ENCODE measurements at regions not wholly inside any gene's neighbourhood (a gene's known extent, or its start where the extent isn't known, plus 50 kb on each side); places are given as distances from the start of the nearest gene placed in this dataset.

GRCh38 chr21:20373031-20373430 lies 625.2 kb upstream of the NCAM2 start:
- H3K9me2 ChIP-seq (ENCODE audit: insufficient read depth), result no peaks in the 10 kb centered on the region
- DNase-seq, result no peak
- no peaks in the 10 kb centered on the region for H3F3A ChIP-seq (ENCODE audit: insufficient read depth)
- TF ChIP-seq EZH2 (IDR thresholded peaks at IDR 0.05; ENCODE audit: insufficient read depth, poor library complexity, severe bottlenecking) (no peak), EZH2phosphoT487 (IDR thresholded peaks at IDR 0.05; ENCODE audit: insufficient read depth, low read depth) (no peak)
- no peaks in the 10 kb centered on the region for H3K36me3 ChIP-seq (ENCODE audit: low read depth)
- H4K20me1 ChIP-seq (ENCODE audit: insufficient read depth), result no peaks in the 10 kb centered on the region
- no peak overlapping the region for H3K4me3 ChIP-seq
- no peaks in the 10 kb centered on the region for H3K27me3 ChIP-seq (replicated peaks; ENCODE audit: insufficient read depth)
- no peak overlapping the region for H3K4me2 ChIP-seq (ENCODE audit: unreplicated experiment)
- no peak overlapping the region for H3K27ac ChIP-seq
- peaks cover 8% of the 10 kb centered on the region for H3K9me3 ChIP-seq (ENCODE audit: low read depth)
- 13 to 14% methylated on average over 4 of the region's 4 CpGs for WGBS, 2 experiments (ENCODE audit: low coverage in 1 of 2, low lambda C conversion rate in 2 of 2, missing lambda C conversion rate in 2 of 2)
- no peaks in the 10 kb centered on the region for H3K79me2 ChIP-seq (ENCODE audit: insufficient read depth)
- H3K9ac ChIP-seq, result no peak overlapping the region
- in situ Hi-C loops (cut with MboI), result no loop called here
- no peak overlapping the region for H2AFZ ChIP-seq
- H3K4me1 ChIP-seq (ENCODE audit: insufficient read depth), result no peaks in the 10 kb centered on the region

DNA sequence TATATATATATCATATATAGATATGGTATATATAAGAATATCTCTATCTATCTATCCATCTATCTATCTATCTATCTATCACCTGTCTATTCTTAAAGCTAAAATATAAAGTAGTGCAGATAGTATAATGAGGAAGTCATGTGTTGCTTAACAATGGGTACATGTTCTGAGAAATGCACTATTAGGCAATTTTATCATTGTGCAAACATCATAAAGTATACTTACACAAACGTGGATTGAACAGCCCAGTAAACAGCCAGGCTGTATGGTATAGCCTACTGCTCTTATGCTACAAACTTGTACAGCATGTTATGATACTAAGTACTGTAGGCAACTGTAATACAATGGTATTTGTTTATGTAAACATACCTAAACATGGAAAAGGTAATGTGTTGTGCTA lies 621.0 kb upstream of the NCAM2 start:
- Histone ChIP-seq H4K20me1 (ENCODE audit: insufficient read depth) (no peaks in the 10 kb centered on the region), H3K79me2 (ENCODE audit: insufficient read depth) (no peaks in the 10 kb centered on the region)

DNA sequence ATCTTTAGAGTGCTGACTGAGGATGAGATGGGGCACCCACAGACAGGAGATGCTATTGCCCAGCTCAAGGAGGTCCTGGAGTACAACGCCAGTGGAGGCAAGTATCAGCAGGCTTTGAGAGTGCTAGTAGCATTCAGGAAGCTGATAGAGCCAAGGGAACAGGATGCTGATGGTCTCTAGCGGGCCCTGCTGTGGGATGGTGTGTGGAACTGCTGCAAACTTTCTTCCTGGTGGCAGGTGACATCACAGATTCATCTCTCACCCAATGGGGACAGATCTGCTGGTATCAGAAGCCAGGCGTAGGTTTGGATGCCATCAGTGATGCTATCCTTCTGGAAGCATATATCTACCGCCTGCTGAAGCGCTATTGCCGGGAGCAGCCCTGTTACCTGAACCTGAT lies 609.8 kb upstream of the NCAM2 start:
- Histone ChIP-seq H3K4me3 (no peak overlapping the region), H3K4me1 (ENCODE audit: insufficient read depth) (no peaks in the 10 kb centered on the region), H3K27ac (no peak overlapping the region), H3K27me3 (replicated peaks; ENCODE audit: insufficient read depth) (no peaks in the 10 kb centered on the region), H3K79me2 (ENCODE audit: insufficient read depth) (no peaks in the 10 kb centered on the region), H4K20me1 (ENCODE audit: insufficient read depth) (no peaks in the 10 kb centered on the region), H3K9me3 (ENCODE audit: low read depth) (peaks cover 2% of the 10 kb centered on the region), H3K9me2 (ENCODE audit: insufficient read depth) (no peaks in the 10 kb centered on the region), H3K4me2 (ENCODE audit: unreplicated experiment) (no peak overlapping the region), H2AFZ (no peak overlapping the region), H3K36me3 (ENCODE audit: low read depth) (no peaks in the 10 kb centered on the region), H3K9ac (no peak overlapping the region), H3F3A (ENCODE audit: insufficient read depth) (no peaks in the 10 kb centered on the region)
- in situ Hi-C loops (cut with MboI), result no loop called here
- no peak for DNase-seq
- TF ChIP-seq EZH2phosphoT487 (IDR thresholded peaks at IDR 0.05; ENCODE audit: insufficient read depth, low read depth) (no peak), EZH2 (IDR thresholded peaks at IDR 0.05; ENCODE audit: insufficient read depth, poor library complexity, severe bottlenecking) (no peak)
- WGBS, 2 experiments (ENCODE audit: low coverage in 1 of 2, low lambda C conversion rate in 2 of 2, missing lambda C conversion rate in 2 of 2), result 9 to 12% methylated on average over 6 of the region's 6 CpGs

More for the DNA sequence above, 621.0 kb upstream of the NCAM2 start:
- Histone ChIP-seq H3K9me2 (ENCODE audit: insufficient read depth) (no peaks in the 10 kb centered on the region), H2AFZ (no peak overlapping the region), H3F3A (ENCODE audit: insufficient read depth) (no peaks in the 10 kb centered on the region), H3K4me1 (ENCODE audit: insufficient read depth) (no peaks in the 10 kb centered on the region), H3K4me2 (ENCODE audit: unreplicated experiment) (no peak overlapping the region), H3K27me3 (replicated peaks; ENCODE audit: insufficient read depth) (no peaks in the 10 kb centered on the region), H3K9ac (no peak overlapping the region), H3K9me3 (ENCODE audit: low read depth) (peaks cover 8% of the 10 kb centered on the region), H3K36me3 (ENCODE audit: low read depth) (no peaks in the 10 kb centered on the region), H3K27ac (no peak overlapping the region), H3K4me3 (no peak overlapping the region)
- no peak for DNase-seq
- 0 to 7% methylated on average over 1 of the region's 1 CpG for WGBS, 2 experiments (ENCODE audit: low coverage in 1 of 2, low lambda C conversion rate in 2 of 2, missing lambda C conversion rate in 2 of 2)
- in situ Hi-C loops (cut with MboI), result no loop called here
- TF ChIP-seq EZH2 (IDR thresholded peaks at IDR 0.05; ENCODE audit: insufficient read depth, poor library complexity, severe bottlenecking), result no peak
- TF ChIP-seq EZH2phosphoT487 (IDR thresholded peaks at IDR 0.05; ENCODE audit: insufficient read depth, low read depth), result no peak

DNA sequence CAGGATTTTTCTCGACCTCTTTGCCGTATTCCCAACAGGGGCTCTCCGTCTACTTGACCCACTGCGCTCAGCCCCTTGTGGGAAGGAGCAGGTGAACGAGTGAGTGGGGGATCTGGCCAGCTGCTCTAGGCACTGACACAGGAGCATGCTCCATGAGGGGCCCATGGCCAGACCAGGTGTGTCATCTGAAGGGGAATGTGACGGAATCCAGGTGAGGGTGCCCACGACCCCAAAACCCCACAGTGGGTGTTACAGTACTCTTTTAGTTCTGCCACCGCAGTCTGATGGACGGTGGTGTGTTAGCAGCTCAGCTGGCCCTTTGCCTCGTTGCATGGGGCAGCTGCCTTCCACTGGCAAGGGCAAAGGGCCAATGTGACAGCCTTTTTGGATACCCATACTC lies 601.4 kb upstream of the NCAM2 start:
- DNase-seq, result no peak
- H3K4me2 ChIP-seq (ENCODE audit: unreplicated experiment), result no peak overlapping the region
- H3K9me2 ChIP-seq (ENCODE audit: insufficient read depth), result no peaks in the 10 kb centered on the region; the same call in 1 of the 2 replicates
- no peaks in the 10 kb centered on the region for H3K9me3 ChIP-seq (ENCODE audit: low read depth)
- no peaks in the 10 kb centered on the region for H3F3A ChIP-seq (ENCODE audit: insufficient read depth)
- 34 to 37% methylated on average over 10 of the region's 10 CpGs for WGBS, 2 experiments (ENCODE audit: low coverage in 1 of 2, low lambda C conversion rate in 2 of 2, missing lambda C conversion rate in 2 of 2)
- no peaks in the 10 kb centered on the region for H3K36me3 ChIP-seq (ENCODE audit: low read depth)
- H3K27me3 ChIP-seq (replicated peaks; ENCODE audit: insufficient read depth), result no peaks in the 10 kb centered on the region
- no peak overlapping the region for H3K27ac ChIP-seq
- in situ Hi-C loops (cut with MboI), result no loop called here
- no peaks in the 10 kb centered on the region for H3K79me2 ChIP-seq (ENCODE audit: insufficient read depth)
- no peaks in the 10 kb centered on the region for H4K20me1 ChIP-seq (ENCODE audit: insufficient read depth)
- no peak overlapping the region for H2AFZ ChIP-seq
- H3K4me1 ChIP-seq (ENCODE audit: insufficient read depth), result no peaks in the 10 kb centered on the region
- H3K4me3 ChIP-seq, result no peak overlapping the region
- no peak overlapping the region for H3K9ac ChIP-seq
- TF ChIP-seq EZH2phosphoT487 (IDR thresholded peaks at IDR 0.05; ENCODE audit: insufficient read depth, low read depth), result no peak
- no peak for TF ChIP-seq EZH2 (IDR thresholded peaks at IDR 0.05; ENCODE audit: insufficient read depth, poor library complexity, severe bottlenecking)

DNA sequence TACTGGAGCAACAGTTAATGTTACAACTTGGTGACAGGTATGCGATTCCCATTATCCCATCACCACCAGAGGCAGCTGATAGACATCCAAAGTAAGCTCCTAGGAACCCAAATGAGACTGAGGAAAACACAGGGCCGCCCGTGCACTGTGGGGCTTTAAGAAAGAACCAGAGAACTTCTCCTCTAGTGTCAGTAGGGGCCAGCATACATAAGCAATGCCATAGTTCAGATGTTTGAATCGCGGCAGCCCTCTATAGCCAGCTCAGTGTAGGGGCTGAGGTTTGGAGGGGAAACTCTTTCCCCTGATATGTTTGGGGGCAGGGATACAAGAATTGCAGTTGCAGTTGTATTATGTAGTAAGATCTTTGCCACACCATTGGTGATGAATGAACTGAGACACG lies 593.3 kb upstream of the NCAM2 start:
- no peak overlapping the region for H3K27ac ChIP-seq
- WGBS, 2 experiments (ENCODE audit: low coverage in 1 of 2, low lambda C conversion rate in 2 of 2, missing lambda C conversion rate in 2 of 2), result 15 to 19% methylated on average over 6 of the region's 6 CpGs

More for the DNA sequence above, 593.3 kb upstream of the NCAM2 start:
- Histone ChIP-seq H3K9me2 (ENCODE audit: insufficient read depth) (no peaks in the 10 kb centered on the region), H3K4me1 (ENCODE audit: insufficient read depth) (no peaks in the 10 kb centered on the region), H2AFZ (no peak overlapping the region), H3K36me3 (ENCODE audit: low read depth) (no peaks in the 10 kb centered on the region), H3K27me3 (replicated peaks; ENCODE audit: insufficient read depth) (no peaks in the 10 kb centered on the region), H3F3A (ENCODE audit: insufficient read depth) (no peaks in the 10 kb centered on the region), H4K20me1 (ENCODE audit: insufficient read depth) (no peaks in the 10 kb centered on the region), H3K4me2 (ENCODE audit: unreplicated experiment) (no peak overlapping the region), H3K9me3 (ENCODE audit: low read depth) (no peaks in the 10 kb centered on the region), H3K4me3 (no peak overlapping the region), H3K79me2 (ENCODE audit: insufficient read depth) (no peaks in the 10 kb centered on the region), H3K9ac (no peak overlapping the region)
- TF ChIP-seq EZH2phosphoT487 (IDR thresholded peaks at IDR 0.05; ENCODE audit: insufficient read depth, low read depth), result no peak
- no peak for TF ChIP-seq EZH2 (IDR thresholded peaks at IDR 0.05; ENCODE audit: insufficient read depth, poor library complexity, severe bottlenecking)
- in situ Hi-C loops (cut with MboI), result no loop called here
- no peak for DNase-seq
